ENCODE measurements at regions not wholly inside any gene's neighbourhood (a gene's known extent, or its start where the extent isn't known, plus 50 kb on each side); places are given as distances from the start of the nearest gene placed in this dataset.

- TF ChIP-seq HOMEZ (CRISPR knock-in tag; IDR thresholded peaks at IDR 0.05; ENCODE audit: low read depth) (no peak), NFE2 (CRISPR knock-in tag; IDR thresholded peaks at IDR 0.05) (no peak), ZNF296 (CRISPR knock-in tag; conservative IDR thresholded peaks at IDR 0.05) (no peak), ZEB1 (IDR thresholded peaks at IDR 0.05; ENCODE audit: insufficient replicate concordance, low read depth) (no peak)
Observed at GRCh38 chr17:79509008-79509407, 101.8 kb downstream of the RBFOX3 start (continued).

GRCh38 chr17:79508291-79508716, 102.5 kb downstream of the RBFOX3 start:
- no peaks in the 10 kb centered on the region for H3K4me1 ChIP-seq (ENCODE audit: insufficient read depth, low read length)
- WGBS (ENCODE audit: low lambda C conversion rate) = 39% methylated on average over 15 of the region's 22 CpGs
- H3K4me2 ChIP-seq (ENCODE audit: low read depth, low read length) = no peak overlapping the region
- no peak overlapping the region for H3K9ac ChIP-seq (ENCODE audit: insufficient read depth, low read depth, low read length)
- H3K4me3 ChIP-seq (replicated peaks in 1 of 3; ENCODE audit: insufficient read depth in 1 of 3, low read depth in 2 of 3, low read length in 3 of 3) = no peak overlapping the region
- no peaks in the 10 kb centered on the region for H4K20me1 ChIP-seq (ENCODE audit: insufficient read depth, low read length)
- CTCF ChIA-PET (ENCODE audit: low intra/inter-chr PET ratio, low total read pairs) = no interaction called here
- intact Hi-C loops (cut with micrococcal nuclease; ENCODE audit: unreplicated experiment) = no loop called here
- no peak for DNase-seq (ENCODE audit: low spot score)
- peaks cover 17 to 82% of the 10 kb centered on the region in 2 experiments for H3K27me3 ChIP-seq (ENCODE audit: control insufficient read depth in 1 of 2, insufficient read depth in 2 of 2, low read length in 2 of 2)
- no peak overlapping the region for H2AFZ ChIP-seq (ENCODE audit: low read length)
- no peak overlapping the region for H3K27ac ChIP-seq (ENCODE audit: extremely low read length, insufficient read depth, low read length)
- in situ Hi-C loops (cut with HindIII; ENCODE audit: extremely low pct_ligation_motif_present, low pct_unique_long_range_greater_than_20kb) = no loop called here
- POLR2A ChIA-PET = no interaction called here
- H3K79me2 ChIP-seq (ENCODE audit: insufficient read depth, low read length) = no peaks in the 10 kb centered on the region
- no peak for ATAC-seq
- no peaks in the 10 kb centered on the region for H3K36me3 ChIP-seq (replicated peaks in 1 of 2; ENCODE audit: control insufficient read depth in 1 of 2, insufficient read depth in 2 of 2, low read length in 2 of 2)
- H3K9me3 ChIP-seq (ENCODE audit: low read length) = peaks cover 8% of the 10 kb centered on the region; the same call in 1 of the 2 replicates
- no peak for FAIRE-seq
- BruUV-seq (replicated peaks) = no TSS peak
- TF ChIP-seq ZNF781 (CRISPR knock-in tag; IDR thresholded peaks at IDR 0.05; ENCODE audit: borderline replicate concordance, not compliant biosample characterization) (no peak), ZSCAN30 (CRISPR knock-in tag; IDR thresholded peaks at IDR 0.05) (no peak), ZIK1 (CRISPR knock-in tag; IDR thresholded peaks at IDR 0.05; ENCODE audit: borderline replicate concordance, low read depth) (no peak), TMF1 (CRISPR knock-in tag; IDR thresholded peaks at IDR 0.05; ENCODE audit: low read depth) (no peak), BRD4 (CRISPR knock-in tag; IDR thresholded peaks at IDR 0.05) (no peak), CERS6 (CRISPR knock-in tag; IDR thresholded peaks at IDR 0.05) (no peak), ZBTB37 (CRISPR knock-in tag; IDR thresholded peaks at IDR 0.05) (no peak), MXD4 (CRISPR knock-in tag; IDR thresholded peaks at IDR 0.05) (no peak), ZNF678 (CRISPR knock-in tag; IDR thresholded peaks at IDR 0.05) (no peak), ZNF549 (CRISPR knock-in tag; IDR thresholded peaks at IDR 0.05) (no peak), ZNF446 (CRISPR knock-in tag; IDR thresholded peaks at IDR 0.05) (no peak), YY1 (IDR thresholded peaks at IDR 0.05; ENCODE audit: insufficient read depth, insufficient replicate concordance, low read depth, low read length) (no peak), TRIM22 (IDR thresholded peaks at IDR 0.05) (no peak), ZNF124 (CRISPR knock-in tag; IDR thresholded peaks at IDR 0.05) (no peak), ZNF530 (CRISPR knock-in tag; IDR thresholded peaks at IDR 0.05; ENCODE audit: low read depth) (no peak), MAZ (IDR thresholded peaks at IDR 0.05; ENCODE audit: borderline replicate concordance, low read depth, low read length) (no peak), MAZ (CRISPR knock-in tag; IDR thresholded peaks at IDR 0.05; ENCODE audit: low read depth) (no peak)

Data from HepG2 (cell line).